Nephron (organoid): ENCODE measurements at regions not wholly inside any gene's neighbourhood (a gene's known extent, or its start where the extent isn't known, plus 50 kb on each side); places are given as distances from the start of the nearest gene placed in this dataset.

Experiments
- H3K27ac Mint-ChIP-seq, 3 experiments: 2 replicates each; pipeline ENCODE4 v1.8.0; 2020; ENCODE audit warnings: mixed read lengths in 3 of 3, mild to moderate bottlenecking in 2 of 3, moderate library complexity in 1 of 3
- H3K27me3 Mint-ChIP-seq: 2 replicates; pipeline ENCODE4 v1.8.0; 2021; ENCODE audit warnings: low read depth, mild to moderate bottlenecking, moderate library complexity, mixed read lengths
- H3K36me3 Mint-ChIP-seq: 2 replicates; pipeline ENCODE4 v1.8.0; 2020; ENCODE audit warnings: low read depth, mixed read lengths
- H3K4me1 Mint-ChIP-seq: 2 replicates; pipeline ENCODE4 v1.8.0; 2020; ENCODE audit warnings: mixed read lengths
- H3K4me3 Mint-ChIP-seq, 3 experiments: 2 replicates each; pipeline ENCODE4 v1.8.0; 2020; ENCODE audit warnings: mild to moderate bottlenecking in 3 of 3, mixed read lengths in 3 of 3, moderate library complexity in 2 of 3
- H3K9me3 Mint-ChIP-seq: 2 replicates; pipeline ENCODE4 v1.8.0; 2020; ENCODE audit warnings: mixed read lengths
- TF ChIP-seq, protein P1 (sequence below), 3 experiments: fragments of 200-600 bp; sonication (generic); IDR thresholded peaks; one replicate each; pipeline ENCODE4 v1.5.0; 2021; ENCODE audit warnings: antibody characterized with exemption in 3 of 3; ENCODE audit not compliant: unreplicated experiment in 3 of 3

DNA sequence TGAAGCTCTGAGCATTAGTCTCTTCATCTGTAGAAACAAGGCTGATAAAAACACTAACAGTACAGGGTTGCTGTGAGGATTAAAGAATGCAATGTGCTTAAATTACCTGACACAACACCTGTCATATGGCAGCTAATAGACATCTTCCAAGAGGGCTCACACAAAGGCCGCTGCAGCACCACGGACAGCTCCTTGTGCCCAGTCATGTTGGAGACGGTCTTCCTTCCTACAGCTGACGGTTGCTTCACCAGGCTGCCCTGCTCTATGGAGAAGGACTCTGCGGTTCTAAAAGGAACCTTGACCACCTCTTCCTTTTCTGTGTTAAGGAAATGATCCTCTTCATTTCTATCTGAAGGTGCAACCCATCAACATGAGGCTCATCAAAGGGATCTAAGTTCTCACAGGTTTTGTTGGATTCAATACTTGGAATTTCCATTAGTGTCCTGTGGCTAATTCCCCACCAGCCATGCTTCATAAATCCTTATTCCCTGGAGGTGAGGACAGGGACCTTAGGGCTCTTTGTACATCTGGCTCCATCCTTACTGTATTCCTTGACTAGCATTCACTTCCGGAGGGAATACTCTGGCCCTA is 138.9 kb upstream of the CES5A start:
- TF ChIP-seq, protein P1, sequence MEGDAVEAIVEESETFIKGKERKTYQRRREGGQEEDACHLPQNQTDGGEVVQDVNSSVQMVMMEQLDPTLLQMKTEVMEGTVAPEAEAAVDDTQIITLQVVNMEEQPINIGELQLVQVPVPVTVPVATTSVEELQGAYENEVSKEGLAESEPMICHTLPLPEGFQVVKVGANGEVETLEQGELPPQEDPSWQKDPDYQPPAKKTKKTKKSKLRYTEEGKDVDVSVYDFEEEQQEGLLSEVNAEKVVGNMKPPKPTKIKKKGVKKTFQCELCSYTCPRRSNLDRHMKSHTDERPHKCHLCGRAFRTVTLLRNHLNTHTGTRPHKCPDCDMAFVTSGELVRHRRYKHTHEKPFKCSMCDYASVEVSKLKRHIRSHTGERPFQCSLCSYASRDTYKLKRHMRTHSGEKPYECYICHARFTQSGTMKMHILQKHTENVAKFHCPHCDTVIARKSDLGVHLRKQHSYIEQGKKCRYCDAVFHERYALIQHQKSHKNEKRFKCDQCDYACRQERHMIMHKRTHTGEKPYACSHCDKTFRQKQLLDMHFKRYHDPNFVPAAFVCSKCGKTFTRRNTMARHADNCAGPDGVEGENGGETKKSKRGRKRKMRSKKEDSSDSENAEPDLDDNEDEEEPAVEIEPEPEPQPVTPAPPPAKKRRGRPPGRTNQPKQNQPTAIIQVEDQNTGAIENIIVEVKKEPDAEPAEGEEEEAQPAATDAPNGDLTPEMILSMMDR (IDR thresholded peaks at IDR 0.05; ENCODE audit: unreplicated experiment in 3 of 3) = no peak
- Mint-ChIP-seq H3K9me3 (no peaks in the 10 kb centered on the region), H3K4me1 (peaks cover 4% of the 10 kb centered on the region), H3K36me3 (no peaks in the 10 kb centered on the region), H3K4me3 (no peak overlapping the region), H3K27ac (no peak overlapping the region), H3K27me3 (peaks cover 29% of the 10 kb centered on the region)

DNA sequence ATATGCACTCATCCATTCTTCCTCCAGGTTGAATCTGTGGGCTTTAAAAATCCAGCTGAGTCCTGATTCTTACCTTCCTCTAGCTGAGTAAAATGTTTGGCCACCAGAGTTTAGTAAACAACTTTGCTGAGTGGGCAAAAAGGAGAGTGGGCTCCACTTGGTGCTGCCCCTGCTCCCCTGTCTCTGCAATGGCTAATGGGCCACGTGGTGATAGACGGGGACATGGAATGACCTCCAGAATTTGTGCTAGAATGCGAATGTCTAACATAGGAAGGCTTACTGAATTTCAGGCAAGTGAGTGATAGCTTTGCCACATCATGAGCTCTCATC is 137.3 kb upstream of the CES5A start:
- peaks cover 25% of the 10 kb centered on the region for H3K27me3 Mint-ChIP-seq
- no peaks in the 10 kb centered on the region for H3K36me3 Mint-ChIP-seq
- H3K4me1 Mint-ChIP-seq = no peaks in the 10 kb centered on the region
- no peak overlapping the region for H3K27ac Mint-ChIP-seq
- no peaks in the 10 kb centered on the region for H3K9me3 Mint-ChIP-seq
- no peak overlapping the region for H3K4me3 Mint-ChIP-seq
- TF ChIP-seq, protein P1 (IDR thresholded peaks at IDR 0.05; ENCODE audit: unreplicated experiment in 3 of 3) = no peak

- no peak overlapping the region for H3K27ac Mint-ChIP-seq
- TF ChIP-seq, protein P1 (IDR thresholded peaks at IDR 0.05; ENCODE audit: unreplicated experiment in 3 of 3) = no peak
- no peaks in the 10 kb centered on the region for H3K4me1 Mint-ChIP-seq
- no peak overlapping the region for H3K4me3 Mint-ChIP-seq
- peaks cover 25% of the 10 kb centered on the region for H3K27me3 Mint-ChIP-seq
- H3K36me3 Mint-ChIP-seq = no peaks in the 10 kb centered on the region
- H3K9me3 Mint-ChIP-seq = no peaks in the 10 kb centered on the region
These were observed 136.8 kb upstream of the CES5A start for GRCh38 chr16:56011808-56012481.

DNA sequence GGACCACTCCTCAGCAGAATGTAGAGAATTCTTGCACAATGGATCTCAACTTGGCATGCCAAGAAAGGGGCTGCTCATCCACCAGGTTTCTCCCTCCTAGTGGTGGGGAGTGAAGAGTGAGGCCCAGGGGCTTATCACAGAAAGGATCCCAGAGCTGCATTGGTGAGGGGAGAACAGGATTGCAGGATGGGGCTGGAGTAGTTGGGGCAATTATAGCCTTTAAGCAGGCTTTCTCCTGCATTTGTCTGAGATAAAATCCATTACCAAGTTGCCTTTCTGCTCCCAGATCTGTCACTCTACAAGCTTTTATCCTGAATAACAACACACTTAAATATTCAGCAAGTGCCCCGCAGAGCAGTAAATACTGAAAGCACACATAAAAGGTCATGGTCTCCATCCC is 130.8 kb upstream of the CES5A start:
- Mint-ChIP-seq H3K27me3 (peaks cover 3% of the 10 kb centered on the region), H3K4me1 (no peaks in the 10 kb centered on the region), H3K27ac (no peak overlapping the region), H3K4me3 (no peak overlapping the region), H3K9me3 (no peaks in the 10 kb centered on the region), H3K36me3 (no peaks in the 10 kb centered on the region)
- TF ChIP-seq, protein P1 (IDR thresholded peaks at IDR 0.05; ENCODE audit: unreplicated experiment in 3 of 3) = no peak

- Mint-ChIP-seq H3K4me3 (no peak overlapping the region), H3K36me3 (no peaks in the 10 kb centered on the region), H3K4me1 (no peaks in the 10 kb centered on the region), H3K9me3 (peaks cover 20% of the 10 kb centered on the region), H3K27me3 (peaks cover 14% of the 10 kb centered on the region), H3K27ac (no peak overlapping the region)
- TF ChIP-seq, protein P1 (IDR thresholded peaks at IDR 0.05; ENCODE audit: unreplicated experiment in 3 of 3) = no peak
These were observed 124.5 kb upstream of the CES5A start for GRCh38 chr16:55999683-56000082.

- H3K4me1 Mint-ChIP-seq = no peaks in the 10 kb centered on the region
- H3K9me3 Mint-ChIP-seq = peaks cover 6% of the 10 kb centered on the region
- no peaks in the 10 kb centered on the region for H3K36me3 Mint-ChIP-seq
- H3K27me3 Mint-ChIP-seq = peaks cover 10% of the 10 kb centered on the region
- TF ChIP-seq, protein P1 (IDR thresholded peaks at IDR 0.05; ENCODE audit: unreplicated experiment in 3 of 3) = no peak
- H3K4me3 Mint-ChIP-seq = no peak overlapping the region
- no peak overlapping the region for H3K27ac Mint-ChIP-seq
These were observed 117.9 kb upstream of the CES5A start for GRCh38 chr16:55993088-55993487.
